H9 (cell line): ENCODE measurements at regions not wholly inside any gene's neighbourhood (a gene's known extent, or its start where the extent isn't known, plus 50 kb on each side); places are given as distances from the start of the nearest gene placed in this dataset.

Experiments used
- DNase-seq: peaks from one replicate; pipeline ENCODE4 v3.0.0-alpha.2; 2017
- H2AFZ ChIP-seq: one replicate; pipeline ENCODE4 v1.6.1; 2013; ENCODE audit warnings: mild to moderate bottlenecking, low read length, control low read depth, moderate library complexity
- H2AK5ac ChIP-seq: 2 replicates; pipeline ENCODE4 v1.6.1; 2013; ENCODE audit warnings: low read length, control low read depth, mixed read lengths; ENCODE audit not compliant: insufficient read length
- H2BK120ac ChIP-seq: one replicate; pipeline ENCODE4 v1.6.1; 2013; ENCODE audit warnings: low read depth, mild to moderate bottlenecking, low read length, control low read depth, inconsistent platforms; ENCODE audit not compliant: poor library complexity, severe bottlenecking
- H2BK12ac ChIP-seq: 2 replicates; pipeline ENCODE4 v1.6.1; 2013; ENCODE audit warnings: low read length, control low read depth, mixed read lengths, low read depth; ENCODE audit not compliant: insufficient read length
- H2BK15ac ChIP-seq: 2 replicates; pipeline ENCODE4 v1.6.1; 2013; ENCODE audit warnings: low read depth, low read length, control low read depth
- H2BK20ac ChIP-seq: one replicate; pipeline ENCODE4 v1.6.1; 2013; ENCODE audit warnings: low read depth, mild to moderate bottlenecking, low read length, control low read depth, inconsistent platforms; ENCODE audit not compliant: poor library complexity, severe bottlenecking
- H2BK5ac ChIP-seq: 2 replicates; pipeline ENCODE4 v1.6.1; 2013; ENCODE audit warnings: low read length, control low read depth, mixed read lengths; ENCODE audit not compliant: insufficient read length
- H3K14ac ChIP-seq: 2 replicates; pipeline ENCODE4 v1.6.1; 2013; ENCODE audit warnings: low read length, control low read depth; ENCODE audit not compliant: insufficient read depth
- H3K18ac ChIP-seq: 2 replicates; pipeline ENCODE4 v1.6.1; 2013; ENCODE audit warnings: low read depth, mild to moderate bottlenecking, mixed read lengths, low read length, control low read depth; ENCODE audit not compliant: insufficient read length
- H3K23ac ChIP-seq: 2 replicates; pipeline ENCODE4 v1.6.1; 2013; ENCODE audit warnings: low read length, control low read depth, mixed read lengths, low read depth; ENCODE audit not compliant: insufficient read length
- H3K23me2 ChIP-seq: 2 replicates; pipeline ENCODE4 v1.6.1; 2013; ENCODE audit warnings: low read depth, mild to moderate bottlenecking, mixed read lengths, low read length, control low read depth; ENCODE audit not compliant: insufficient read length, poor library complexity, severe bottlenecking
- H3K27ac ChIP-seq: 2 replicates; pipeline ENCODE4 v1.5.1; 2013; ENCODE audit warnings: low read length, control low read depth, mixed read lengths, low read depth; ENCODE audit not compliant: insufficient read length
- H3K27me3 ChIP-seq: 2 replicates; pipeline ENCODE4 v1.6.1; 2013; ENCODE audit warnings: low read length, control low read depth, inconsistent platforms; ENCODE audit not compliant: insufficient read depth
- H3K4ac ChIP-seq: 2 replicates; pipeline ENCODE4 v1.6.1; 2013; ENCODE audit warnings: low read depth, mild to moderate bottlenecking, control low read depth, inconsistent platforms, low read length, moderate library complexity
- H3K4me1 ChIP-seq: 2 replicates; pipeline ENCODE4 v1.6.1; 2013; ENCODE audit warnings: low read length, control low read depth, inconsistent platforms; ENCODE audit not compliant: insufficient read depth
- H3K4me2 ChIP-seq: 2 replicates; pipeline ENCODE4 v1.6.1; 2013; ENCODE audit warnings: low read length, control low read depth, mixed read lengths; ENCODE audit not compliant: insufficient read length, insufficient read depth
- H3K56ac ChIP-seq: 2 replicates; pipeline ENCODE4 v1.6.1; 2013; ENCODE audit warnings: low read depth, mild to moderate bottlenecking, mixed read lengths, low read length, control low read depth; ENCODE audit not compliant: insufficient read length
- H3K79me1 ChIP-seq: 2 replicates; pipeline ENCODE4 v1.6.1; 2013; ENCODE audit warnings: low read depth, mild to moderate bottlenecking, moderate library complexity, low read length, control low read depth, inconsistent platforms; ENCODE audit not compliant: insufficient read depth, poor library complexity, severe bottlenecking
- H3K79me2 ChIP-seq: 2 replicates; pipeline ENCODE4 v1.6.1; 2013; ENCODE audit warnings: low read length, control low read depth, inconsistent platforms; ENCODE audit not compliant: insufficient read depth
- H3K9ac ChIP-seq: 2 replicates; pipeline ENCODE4 v1.6.1; 2013; ENCODE audit warnings: low read length, control low read depth, mixed read lengths; ENCODE audit not compliant: insufficient read length; ENCODE audit errors: extremely low read depth
- H3K9me3 ChIP-seq: one replicate; pipeline ENCODE4 v1.6.1; 2013; ENCODE audit warnings: low read depth, low read length, inconsistent platforms; ENCODE audit not compliant: control insufficient read depth
- H3T11ph ChIP-seq: one replicate; pipeline ENCODE4 v1.6.1; 2013; ENCODE audit warnings: mild to moderate bottlenecking, low read length, control low read depth, inconsistent platforms
- H4K20me1 ChIP-seq: one replicate; pipeline ENCODE4 v1.6.1; 2013; ENCODE audit not compliant: control insufficient read depth, insufficient read length, insufficient read depth
- H4K5ac ChIP-seq: 2 replicates; pipeline ENCODE4 v1.6.1; 2013; ENCODE audit warnings: low read depth, mild to moderate bottlenecking, mixed read lengths, low read length, control low read depth; ENCODE audit not compliant: insufficient read length
- H4K8ac ChIP-seq: replicated peaks from 2 replicates; pipeline ENCODE4 v1.6.1; 2013; ENCODE audit warnings: low read length, control low read depth, mixed read lengths, low read depth; ENCODE audit not compliant: insufficient read length
- H4K91ac ChIP-seq: 2 replicates; pipeline ENCODE4 v1.6.1; 2013; ENCODE audit warnings: low read depth, mild to moderate bottlenecking, moderate library complexity, mixed read lengths, low read length, control low read depth; ENCODE audit not compliant: insufficient read length
- H3K27ac Mint-ChIP-seq, 3 experiments: 2 replicates in 2 of 3; 3 replicates in 1 of 3; pipeline ENCODE4 v1.8.0; 2020 to 2021; ENCODE audit warnings: mixed read lengths in 3 of 3, mild to moderate bottlenecking in 1 of 3, moderate library complexity in 1 of 3
- H3K27me3 Mint-ChIP-seq: 2 replicates; pipeline ENCODE4 v1.8.0; 2021; ENCODE audit warnings: low read depth, mild to moderate bottlenecking, moderate library complexity, mixed read lengths
- H3K36me3 Mint-ChIP-seq, 3 experiments: 2 replicates in 2 of 3; 3 replicates in 1 of 3; pipeline ENCODE4 v1.8.0; 2020 to 2021; ENCODE audit warnings: low read depth in 3 of 3, mixed read lengths in 3 of 3; ENCODE audit not compliant: insufficient read depth in 1 of 3
- H3K4me1 Mint-ChIP-seq, 2 experiments: 2 replicates each; pipeline ENCODE4 v1.8.0; 2020; ENCODE audit warnings: mixed read lengths in 2 of 2
- H3K4me3 Mint-ChIP-seq, 2 experiments: 2 replicates in 1 of 2; 3 replicates in 1 of 2; pipeline ENCODE4 v1.8.0; 2020 to 2021; ENCODE audit warnings: mild to moderate bottlenecking in 2 of 2, mixed read lengths in 2 of 2, moderate library complexity in 1 of 2
- H3K9me3 Mint-ChIP-seq, 2 experiments: 2 replicates in 1 of 2; 3 replicates in 1 of 2; pipeline ENCODE4 v1.8.0; 2020; ENCODE audit warnings: mild to moderate bottlenecking in 2 of 2, mixed read lengths in 2 of 2, moderate library complexity in 1 of 2
- CTCF ChIP-seq: fragments of 200-600 bp; sonication (generic); conservative IDR thresholded peaks from 3 replicates; pipeline ENCODE4 v1.8.0; 2021; ENCODE audit warnings: antibody characterized with exemption, mild to moderate bottlenecking
- WGBS: extraction: QIAGEN DNeasy Blood & Tissue Kit; methylation state at CpG from one replicate; pipeline ENCODE4 v1.1.7; 2013; ENCODE audit warnings: missing lambda C conversion rate, low lambda C conversion rate, mixed read lengths; ENCODE audit not compliant: insufficient read length; ENCODE audit errors: extremely low coverage; 5-methylcytosine and 5-hydroxymethylcytosine counted together

- H2AFZ ChIP-seq = no peak overlapping the region
- H3K4ac ChIP-seq = no peak overlapping the region
- no peaks in the 10 kb centered on the region for H3K79me2 ChIP-seq
- no peak for TF ChIP-seq CTCF
- no peak overlapping the region for H2BK5ac ChIP-seq
- peaks cover 4% of the 10 kb centered on the region; the same call in 1 of the 2 replicates for H3K4me1 ChIP-seq
- no peak overlapping the region for H4K5ac ChIP-seq
- H2BK12ac ChIP-seq = no peak overlapping the region
- H3K23me2 ChIP-seq = no peaks in the 10 kb centered on the region
- H3K14ac ChIP-seq = 0 out of 2 replicates have a peak overlapping the region, but pooled peaks have one; percentile 55
- H3K23ac ChIP-seq = no peak overlapping the region
- peaks cover 7 to 8% of the 10 kb centered on the region in 2 experiments; a peak in 4 of 5 replicates for H3K9me3 Mint-ChIP-seq
- H3K27me3 ChIP-seq = no peaks in the 10 kb centered on the region
- no peaks in the 10 kb centered on the region for H3K9me3 ChIP-seq
- WGBS = no CpG with 5 or more reads among the region's 11 CpGs
- no peak overlapping the region for H4K91ac ChIP-seq
- no peak overlapping the region for H2BK120ac ChIP-seq
- H3K27me3 Mint-ChIP-seq = peaks cover 34% of the 10 kb centered on the region
- no peak overlapping the region for H3K56ac ChIP-seq
- H3K79me1 ChIP-seq = no peaks in the 10 kb centered on the region
- no peak overlapping the region for H2BK15ac ChIP-seq
- H3K27ac Mint-ChIP-seq = peak overlapping the region in 2 of 3 experiments; percentile 13 to 34; a peak in 2 of 7 replicates
- no peak overlapping the region for H2BK20ac ChIP-seq
- no peak overlapping the region for H4K8ac ChIP-seq
- peak; percentile 42 for DNase-seq
- no peak overlapping the region for H3T11ph ChIP-seq
- H4K20me1 ChIP-seq = no peaks in the 10 kb centered on the region
- no peak overlapping the region for H3K4me2 ChIP-seq
- no peak overlapping the region for H3K18ac ChIP-seq
- H2AK5ac ChIP-seq = no peak overlapping the region
- no peak overlapping the region for H3K27ac ChIP-seq
- peak overlapping the region in 1 of 2 experiments; percentile 22; a peak in 1 of 5 replicates for H3K4me3 Mint-ChIP-seq
- no peak overlapping the region for H3K9ac ChIP-seq
- peaks cover 17 to 18% of the 10 kb centered on the region in 2 experiments for H3K4me1 Mint-ChIP-seq
- H3K36me3 Mint-ChIP-seq = peaks cover 0 to 6% (median 3%) of the 10 kb centered on the region in 3 experiments; a peak in 3 of 7 replicates
Observed at GRCh38 chr16:54411544-54411943, 125.0 kb upstream of the IRX3 start.
